ENCODE measurements at regions not wholly inside any gene's neighbourhood (a gene's known extent, or its start where the extent isn't known, plus 50 kb on each side); places are given as distances from the start of the nearest gene placed in this dataset.

- DNase-seq (ENCODE audit: extremely low read depth, low read depth) = no peak
- TF ChIP-seq CTCF (IDR thresholded peaks at IDR 0.05; ENCODE audit: low read depth, low read length) = no peak
Observed at GRCh38 chr15:99445272-99445850, 120.4 kb upstream of the MEF2A start.

- no peak for DNase-seq (ENCODE audit: extremely low read depth, low read depth)
- no peak for TF ChIP-seq CTCF (IDR thresholded peaks at IDR 0.05; ENCODE audit: low read depth, low read length)
Observed at GRCh38 chr15:99446565-99447496, 119.0 kb upstream of the MEF2A start.

GRCh38 chr15:99447497-99448371 lies 118.0 kb upstream of the MEF2A start:
- TF ChIP-seq CTCF (IDR thresholded peaks at IDR 0.05; ENCODE audit: low read depth, low read length) = no peak
- no peak for DNase-seq (ENCODE audit: extremely low read depth, low read depth)

GRCh38 chr15:99449514-99449913 lies 116.3 kb upstream of the MEF2A start:
- DNase-seq (ENCODE audit: extremely low read depth, low read depth) = no peak

GRCh38 chr15:99450896-99451358 lies 114.9 kb upstream of the MEF2A start:
- no peak for DNase-seq (ENCODE audit: extremely low read depth, low read depth)
- TF ChIP-seq CTCF (IDR thresholded peaks at IDR 0.05; ENCODE audit: low read depth, low read length) = no peak

More at GRCh38 chr15:99449514-99449913, 116.3 kb upstream of the MEF2A start:
- TF ChIP-seq CTCF (IDR thresholded peaks at IDR 0.05; ENCODE audit: low read depth, low read length) = no peak

GRCh38 chr15:99451484-99451883 lies 114.3 kb upstream of the MEF2A start:
- DNase-seq (ENCODE audit: extremely low read depth, low read depth) = no peak
- no peak for TF ChIP-seq CTCF (IDR thresholded peaks at IDR 0.05; ENCODE audit: low read depth, low read length)
